T-helper 1 cell treated with Interleukin-12 subunit alpha and Interleukin-12 subunit beta and Interleukin-4 antibody, amounts not matched to agents 30 μg/mL and 1 μg/mL, for 36 hours (primary cell): ENCODE measurements at regions not wholly inside any gene's neighbourhood (a gene's known extent, or its start where the extent isn't known, plus 50 kb on each side); places are given as distances from the start of the nearest gene placed in this dataset.
"Not testable (repeated sequence)": the region's sequence is repeated elsewhere in the genome, so short reads cannot be mapped to it uniquely, and the experiment has no call there.

Source experiments
- H3K27ac Mint-ChIP-seq: one replicate; pipeline ENCODE4 v1.8.0; 2021; ENCODE audit warnings: mild to moderate bottlenecking, mixed read lengths
- H3K27me3 Mint-ChIP-seq: one replicate; pipeline ENCODE4 v1.8.0; 2021; ENCODE audit warnings: low read depth, mixed read lengths
- H3K36me3 Mint-ChIP-seq: one replicate; pipeline ENCODE4 v1.8.0; 2021; ENCODE audit warnings: low read depth, mixed read lengths
- H3K4me1 Mint-ChIP-seq: one replicate; pipeline ENCODE4 v1.8.0; 2021; ENCODE audit warnings: low read depth, mixed read lengths
- H3K4me3 Mint-ChIP-seq: one replicate; pipeline ENCODE4 v1.8.0; 2021; ENCODE audit warnings: mild to moderate bottlenecking, moderate library complexity, mixed read lengths
- H3K9me3 Mint-ChIP-seq: one replicate; pipeline ENCODE4 v1.8.0; 2021; ENCODE audit warnings: mixed read lengths

DNA sequence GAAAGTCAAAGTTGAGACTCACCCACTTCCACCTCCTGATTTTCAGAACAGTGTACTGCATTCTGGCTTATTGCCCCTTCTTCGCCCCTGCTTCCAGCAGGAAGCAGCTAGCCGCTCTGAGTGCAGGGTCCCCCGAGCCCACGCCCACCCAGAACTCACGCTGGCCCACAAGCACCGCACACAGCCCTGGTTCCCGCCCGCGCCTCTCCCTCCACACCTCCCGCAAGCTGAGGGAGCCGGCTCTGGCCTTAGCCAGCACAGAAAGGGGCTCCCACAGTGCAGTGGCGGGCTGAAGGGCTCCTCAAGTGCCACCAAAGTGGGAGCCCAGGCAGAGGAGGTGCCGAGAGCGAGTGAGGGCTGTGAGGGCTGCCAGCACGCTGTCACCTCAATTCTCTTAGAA, 657.7 kb upstream of the SPRY2 start:
- not testable (repeated sequence) for H3K27me3 Mint-ChIP-seq, H3K4me1 Mint-ChIP-seq, H3K4me3 Mint-ChIP-seq, H3K36me3 Mint-ChIP-seq, H3K27ac Mint-ChIP-seq
- peaks cover 18% of the 10 kb centered on the region for H3K9me3 Mint-ChIP-seq

DNA sequence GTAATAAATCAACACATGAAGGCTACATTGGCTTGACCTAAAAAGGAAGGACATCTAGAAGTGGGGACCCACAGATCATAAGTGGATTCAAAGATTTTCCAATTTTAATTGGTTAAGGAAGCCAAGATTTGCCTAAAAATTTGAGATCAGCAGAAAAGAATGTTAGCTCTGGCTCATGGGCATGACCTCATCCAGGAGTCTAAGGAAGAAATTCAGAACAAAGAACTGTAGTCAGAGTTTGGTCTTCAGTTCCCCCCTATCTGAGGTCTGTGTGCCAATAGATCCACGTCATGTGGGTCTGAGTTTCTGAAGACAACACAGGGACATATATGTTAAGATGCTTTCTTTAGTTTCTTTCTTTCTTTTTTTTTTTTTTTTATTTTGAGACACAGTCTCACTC, 648.8 kb upstream of the SPRY2 start:
- Mint-ChIP-seq H3K4me3 (no peak overlapping the region), H3K9me3 (peaks cover 20% of the 10 kb centered on the region), H3K27me3 (no peaks in the 10 kb centered on the region), H3K36me3 (no peaks in the 10 kb centered on the region), H3K4me1 (no peaks in the 10 kb centered on the region), H3K27ac (no peak overlapping the region)

GRCh38 chr13:80989241-80989640, 648.3 kb upstream of the SPRY2 start:
- Mint-ChIP-seq H3K4me1 (no peaks in the 10 kb centered on the region), H3K27me3 (no peaks in the 10 kb centered on the region), H3K9me3 (peaks cover 20% of the 10 kb centered on the region), H3K27ac (no peak overlapping the region), H3K4me3 (no peak overlapping the region), H3K36me3 (no peaks in the 10 kb centered on the region)

DNA sequence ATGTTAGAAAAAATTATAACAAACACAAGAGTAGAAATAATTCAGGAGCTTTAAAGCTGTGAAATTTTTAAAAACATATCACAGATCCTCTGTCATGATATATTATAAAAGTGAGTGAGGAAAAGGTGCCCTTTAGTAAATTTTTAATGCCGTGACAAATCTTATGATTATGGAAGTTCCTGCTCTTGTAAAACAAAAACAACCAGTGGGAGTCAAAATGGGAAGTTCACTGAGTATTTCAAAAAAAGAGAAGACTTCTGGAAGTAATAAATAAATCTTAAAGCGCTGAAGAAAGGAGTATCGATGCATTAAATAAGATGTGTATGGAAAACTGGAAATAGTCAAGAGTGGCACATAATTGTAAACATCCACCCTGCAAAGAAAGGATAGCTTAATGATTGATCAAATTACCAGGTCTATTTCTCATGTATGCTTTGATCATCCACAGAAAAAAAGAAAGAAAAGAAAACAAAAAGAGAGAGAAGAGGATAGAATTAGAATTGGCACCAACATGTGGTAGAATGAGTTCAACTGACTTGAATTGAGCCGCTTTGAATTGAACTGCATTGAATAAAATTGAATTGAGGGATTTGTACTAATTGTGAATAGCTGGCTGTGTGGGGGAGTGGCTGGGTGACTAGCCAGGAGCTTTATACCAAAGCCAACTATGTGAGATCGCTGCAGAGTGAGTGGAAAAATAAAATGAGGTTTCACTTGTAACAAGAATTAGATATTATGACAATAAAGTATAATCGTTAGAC, 647.6 kb upstream of the SPRY2 start:
- H3K27me3 Mint-ChIP-seq: no peaks in the 10 kb centered on the region
- no peak overlapping the region for H3K4me3 Mint-ChIP-seq
- H3K9me3 Mint-ChIP-seq: peaks cover 20% of the 10 kb centered on the region
- H3K27ac Mint-ChIP-seq: no peak overlapping the region
- no peaks in the 10 kb centered on the region for H3K36me3 Mint-ChIP-seq
- H3K4me1 Mint-ChIP-seq: no peaks in the 10 kb centered on the region

DNA sequence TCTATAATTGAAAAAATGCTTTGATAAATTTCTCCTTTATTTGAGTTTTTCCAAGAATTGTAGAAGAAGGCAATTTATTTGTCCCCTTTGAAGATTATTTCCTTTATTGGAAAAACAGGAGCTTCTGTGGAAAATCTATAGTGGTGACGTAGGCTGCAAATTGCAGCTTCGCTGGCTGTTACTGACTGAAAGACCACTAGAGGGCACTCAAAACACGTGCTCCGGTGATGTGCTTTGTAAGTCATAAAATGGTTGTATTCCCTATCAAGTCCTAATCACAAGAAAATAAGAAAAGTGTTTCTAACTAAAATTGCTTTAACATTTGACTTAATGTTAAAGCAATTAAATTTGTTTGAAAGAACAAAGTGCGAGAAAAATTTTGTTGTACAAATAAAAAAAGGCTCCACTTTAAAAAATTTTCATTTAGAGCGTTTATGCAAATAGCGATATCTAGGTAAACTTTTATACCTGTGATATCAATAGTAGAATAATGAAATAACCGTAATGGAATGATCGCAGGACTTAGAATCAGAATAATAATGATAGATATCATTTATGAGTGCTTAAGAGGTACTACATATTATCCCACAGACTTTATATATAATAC, 638.2 kb upstream of the SPRY2 start:
- Mint-ChIP-seq H3K27ac (no peak overlapping the region), H3K27me3 (no peaks in the 10 kb centered on the region), H3K4me3 (no peak overlapping the region), H3K4me1 (no peaks in the 10 kb centered on the region), H3K9me3 (no peaks in the 10 kb centered on the region), H3K36me3 (no peaks in the 10 kb centered on the region)

- Mint-ChIP-seq H3K9me3 (no peaks in the 10 kb centered on the region), H3K4me1 (no peaks in the 10 kb centered on the region), H3K36me3 (no peaks in the 10 kb centered on the region), H3K27me3 (no peaks in the 10 kb centered on the region), H3K4me3 (no peak overlapping the region), H3K27ac (no peak overlapping the region)
These were observed 636.2 kb upstream of the SPRY2 start for GRCh38 chr13:80977168-80977567.

DNA sequence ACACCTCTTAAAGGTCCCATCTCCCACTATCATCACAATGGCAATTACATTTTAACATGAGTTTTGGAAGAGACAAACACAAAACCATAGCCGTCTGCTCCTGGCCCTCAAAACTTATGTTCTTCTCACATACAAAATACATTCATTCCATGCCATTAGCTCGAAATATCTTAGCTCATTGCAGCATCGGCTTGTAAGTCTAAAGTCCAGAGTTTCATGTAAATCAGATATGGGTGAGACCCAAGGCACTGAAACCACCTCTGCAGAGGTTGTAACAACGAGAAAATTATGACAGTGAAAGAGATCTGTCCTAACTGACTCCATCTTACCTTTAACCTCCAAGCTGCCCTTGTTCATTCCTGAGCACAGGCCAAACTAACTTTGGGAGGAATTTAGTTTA, 635.0 kb upstream of the SPRY2 start:
- H3K9me3 Mint-ChIP-seq: no peaks in the 10 kb centered on the region
- H3K4me1 Mint-ChIP-seq: no peaks in the 10 kb centered on the region
- no peak overlapping the region for H3K4me3 Mint-ChIP-seq
- H3K27ac Mint-ChIP-seq: no peak overlapping the region
- no peaks in the 10 kb centered on the region for H3K36me3 Mint-ChIP-seq
- no peaks in the 10 kb centered on the region for H3K27me3 Mint-ChIP-seq

- no peaks in the 10 kb centered on the region for H3K4me1 Mint-ChIP-seq
- no peaks in the 10 kb centered on the region for H3K9me3 Mint-ChIP-seq
- no peaks in the 10 kb centered on the region for H3K27me3 Mint-ChIP-seq
- no peaks in the 10 kb centered on the region for H3K36me3 Mint-ChIP-seq
- H3K27ac Mint-ChIP-seq: no peak overlapping the region
- no peak overlapping the region for H3K4me3 Mint-ChIP-seq
These were observed 632.8 kb upstream of the SPRY2 start for GRCh38 chr13:80973721-80974120.

GRCh38 chr13:80972857-80973478, 632.0 kb upstream of the SPRY2 start:
- Mint-ChIP-seq H3K27me3 (no peaks in the 10 kb centered on the region), H3K36me3 (no peaks in the 10 kb centered on the region), H3K27ac (no peak overlapping the region), H3K4me3 (no peak overlapping the region), H3K9me3 (no peaks in the 10 kb centered on the region), H3K4me1 (no peaks in the 10 kb centered on the region)

- Mint-ChIP-seq H3K4me1 (no peaks in the 10 kb centered on the region), H3K27ac (no peak overlapping the region), H3K9me3 (no peaks in the 10 kb centered on the region), H3K4me3 (no peak overlapping the region), H3K27me3 (no peaks in the 10 kb centered on the region), H3K36me3 (no peaks in the 10 kb centered on the region)
These were observed 624.2 kb upstream of the SPRY2 start for GRCh38 chr13:80965097-80965496.

DNA sequence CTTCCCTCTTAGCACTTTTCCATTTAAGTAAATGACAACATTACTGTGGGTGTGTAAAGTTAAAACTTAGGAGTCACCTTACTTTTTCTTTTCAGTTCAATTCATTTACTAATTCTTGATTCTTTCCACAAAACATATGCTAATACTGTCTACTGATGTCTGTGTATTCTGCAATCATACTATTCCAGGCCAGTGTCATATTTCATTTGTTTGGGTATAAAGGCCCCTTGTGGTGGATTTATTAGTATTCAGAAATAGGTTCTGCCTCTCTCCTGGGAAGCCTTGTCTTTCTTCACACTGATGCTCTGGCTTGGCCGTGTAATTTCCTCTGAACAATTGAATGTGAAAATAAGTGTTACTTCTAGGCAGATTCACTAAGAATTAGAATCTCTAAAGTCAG, 621.9 kb upstream of the SPRY2 start:
- Mint-ChIP-seq H3K9me3 (no peaks in the 10 kb centered on the region), H3K27ac (no peak overlapping the region), H3K4me3 (no peak overlapping the region), H3K4me1 (no peaks in the 10 kb centered on the region), H3K36me3 (no peaks in the 10 kb centered on the region), H3K27me3 (no peaks in the 10 kb centered on the region)

DNA sequence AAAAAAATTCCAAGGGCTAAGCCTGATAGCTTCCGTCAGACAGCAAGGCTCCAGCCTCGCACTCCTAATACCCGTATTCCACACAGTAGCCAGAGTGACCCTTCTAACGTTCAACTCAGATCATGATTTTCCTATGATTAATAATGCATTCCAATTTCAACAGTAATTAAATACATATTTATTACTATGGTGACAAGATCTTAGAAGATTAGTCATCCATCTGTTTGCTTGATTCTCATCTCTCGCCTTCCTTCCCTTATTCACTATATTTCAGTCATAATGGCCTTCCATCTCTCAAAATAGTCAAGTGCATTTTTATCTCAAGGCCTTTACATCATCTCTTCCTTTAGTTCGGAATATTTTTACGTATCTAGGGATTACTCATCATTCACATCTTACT, 621.2 kb upstream of the SPRY2 start:
- no peaks in the 10 kb centered on the region for H3K4me1 Mint-ChIP-seq
- H3K27me3 Mint-ChIP-seq: no peaks in the 10 kb centered on the region
- H3K4me3 Mint-ChIP-seq: no peak overlapping the region
- no peak overlapping the region for H3K27ac Mint-ChIP-seq
- H3K9me3 Mint-ChIP-seq: no peaks in the 10 kb centered on the region
- no peaks in the 10 kb centered on the region for H3K36me3 Mint-ChIP-seq

- H3K4me3 Mint-ChIP-seq: no peak overlapping the region
- no peaks in the 10 kb centered on the region for H3K9me3 Mint-ChIP-seq
- H3K27me3 Mint-ChIP-seq: no peaks in the 10 kb centered on the region
- H3K36me3 Mint-ChIP-seq: no peaks in the 10 kb centered on the region
- no peaks in the 10 kb centered on the region for H3K4me1 Mint-ChIP-seq
- H3K27ac Mint-ChIP-seq: no peak overlapping the region
These were observed 616.2 kb upstream of the SPRY2 start for GRCh38 chr13:80957019-80957655.

DNA sequence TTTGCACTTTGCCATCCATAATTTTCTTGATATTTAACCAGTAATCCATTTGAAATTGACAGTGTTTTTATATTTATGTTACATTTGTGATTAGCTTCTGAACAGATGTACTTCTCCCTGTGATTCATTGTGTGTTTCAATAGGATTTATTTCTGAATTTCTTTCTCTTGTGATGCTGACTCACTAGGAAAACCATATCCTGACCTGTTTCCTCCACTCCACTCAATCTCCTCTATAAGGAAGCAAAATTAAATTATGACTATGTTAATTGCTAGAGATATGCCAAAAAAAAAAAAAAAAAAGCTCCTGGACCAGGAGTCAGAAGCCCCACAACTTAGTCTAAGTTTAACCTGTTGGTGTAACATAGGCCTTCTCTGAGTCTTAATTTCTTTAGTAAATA, 614.6 kb upstream of the SPRY2 start:
- H3K27ac Mint-ChIP-seq: no peak overlapping the region
- no peaks in the 10 kb centered on the region for H3K4me1 Mint-ChIP-seq

DNA sequence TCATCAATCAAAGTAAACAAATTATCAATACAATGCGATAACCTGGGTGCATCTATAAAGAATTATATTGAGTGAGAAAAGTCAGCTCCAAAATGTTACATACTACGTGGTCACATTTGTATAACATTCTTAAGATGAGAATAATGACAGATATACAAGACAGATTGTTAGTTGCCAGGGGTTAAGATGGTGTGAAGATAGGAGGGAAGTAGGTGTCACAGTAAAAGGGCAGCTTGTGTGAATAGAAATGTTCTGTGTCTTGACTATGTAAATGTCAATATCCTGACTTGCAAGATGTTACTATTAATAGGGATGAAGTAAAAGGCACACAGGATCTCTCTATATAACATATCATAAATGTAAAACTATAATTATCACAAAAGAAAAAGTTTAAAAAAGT, 611.2 kb upstream of the SPRY2 start:
- no peak overlapping the region for H3K4me3 Mint-ChIP-seq
- H3K4me1 Mint-ChIP-seq: no peaks in the 10 kb centered on the region
- no peaks in the 10 kb centered on the region for H3K9me3 Mint-ChIP-seq
- no peak overlapping the region for H3K27ac Mint-ChIP-seq
- no peaks in the 10 kb centered on the region for H3K36me3 Mint-ChIP-seq
- H3K27me3 Mint-ChIP-seq: no peaks in the 10 kb centered on the region

More for the DNA sequence above, 614.6 kb upstream of the SPRY2 start:
- Mint-ChIP-seq H3K27me3 (no peaks in the 10 kb centered on the region), H3K9me3 (no peaks in the 10 kb centered on the region), H3K4me3 (no peak overlapping the region), H3K36me3 (no peaks in the 10 kb centered on the region)
